ENCODE measurements at regions not wholly inside any gene's neighbourhood (a gene's known extent, or its start where the extent isn't known, plus 50 kb on each side); places are given as distances from the start of the nearest gene placed in this dataset. TPM values are rescaled to one million over a fixed set of nuclear protein-coding genes. Genes with fewer than 3 reads are reported as not detected.

GRCh38 chr1:22375601-22376000 lies 76.0 kb upstream of the ZBTB40 start:
- DNase-seq (ENCODE audit: low spot score), result no peak

GRCh38 chr1:22376001-22376400 lies 75.7 kb upstream of the ZBTB40 start:
- no peak for DNase-seq (ENCODE audit: low spot score)

- no peak for DNase-seq (ENCODE audit: low spot score)
Observed at GRCh38 chr1:22376546-22376945, 75.1 kb upstream of the ZBTB40 start.

GRCh38 chr1:22376976-22377375 lies 74.7 kb upstream of the ZBTB40 start:
- DNase-seq (ENCODE audit: low spot score), result no peak

GRCh38 chr1:22379566-22379965 lies 72.1 kb upstream of the ZBTB40 start:
- no peak for DNase-seq (ENCODE audit: low spot score)

GRCh38 chr1:22380024-22380785 lies 71.4 kb upstream of the ZBTB40 start:
- DNase-seq (ENCODE audit: low spot score), result no peak

- DNase-seq (ENCODE audit: low spot score), result no peak
Observed at GRCh38 chr1:22383526-22384294, 67.9 kb upstream of the ZBTB40 start.

- DNase-seq (ENCODE audit: low spot score), result no peak
Observed at GRCh38 chr1:22385537-22385936, 66.1 kb upstream of the ZBTB40 start.

- no peak for DNase-seq (ENCODE audit: low spot score)
Observed at GRCh38 chr1:22386774-22387173, 64.9 kb upstream of the ZBTB40 start.

- no peak for DNase-seq (ENCODE audit: low spot score)
Observed at GRCh38 chr1:22387919-22388580, 63.6 kb upstream of the ZBTB40 start.

GRCh38 chr1:22388671-22389450 lies 62.8 kb upstream of the ZBTB40 start:
- no peak for DNase-seq (ENCODE audit: low spot score)

- DNase-seq (ENCODE audit: low spot score), result no peak
Observed at GRCh38 chr1:22393587-22393986, 58.1 kb upstream of the ZBTB40 start.

- no peak for DNase-seq (ENCODE audit: low spot score)
Observed at GRCh38 chr1:22398656-22399420, 52.8 kb upstream of the ZBTB40 start.

- DNase-seq (ENCODE audit: low spot score), result no peak
Observed at GRCh38 chr1:22399421-22400091, 52.1 kb upstream of the ZBTB40 start.

Small RNA genes lying in the stretch of these regions (small RNA-seq; reads per million reads assigned to genes)
- gene MIR4418, result not detected

Measured in HT-29 (cell line).